Parathyroid adenoma (tissue), 2 donors: ENCODE measurements at regions not wholly inside any gene's neighbourhood (a gene's known extent, or its start where the extent isn't known, plus 50 kb on each side); places are given as distances from the start of the nearest gene placed in this dataset.
"Not testable (repeated sequence)": the region's sequence is repeated elsewhere in the genome, so short reads cannot be mapped to it uniquely, and the experiment has no call there.

Source experiments
- H2AFZ ChIP-seq: fragments of 300-600 bp; sonication (generic); one replicate; pipeline ENCODE4 v1.7.0; 2017; ENCODE audit warnings: antibody characterized with exemption, mild to moderate bottlenecking
- H3K27ac ChIP-seq: fragments of 300-600 bp; sonication (generic); one replicate; pipeline ENCODE4 v1.7.0; 2017
- H3K27me3 ChIP-seq: fragments of 300-600 bp; sonication (generic); one replicate; pipeline ENCODE4 v1.7.0; 2017; ENCODE audit warnings: low read length; ENCODE audit not compliant: control insufficient read depth, insufficient read depth
- H3K36me3 ChIP-seq: fragments of 300-600 bp; sonication (generic); one replicate; pipeline ENCODE4 v1.7.0; 2017; ENCODE audit warnings: low read length; ENCODE audit not compliant: control insufficient read depth, insufficient read depth
- H3K4me1 ChIP-seq: fragments of 300-600 bp; sonication (generic); one replicate; pipeline ENCODE4 v1.7.0; 2017; ENCODE audit warnings: control low read depth
- H3K4me2 ChIP-seq: fragments of 300-600 bp; sonication (generic); one replicate; pipeline ENCODE4 v1.7.0; 2017; ENCODE audit warnings: low read length
- H3K4me3 ChIP-seq: fragments of 300-600 bp; sonication (generic); one replicate; pipeline ENCODE4 v1.7.0; 2017; ENCODE audit warnings: low read depth, low read length
- H3K79me2 ChIP-seq: fragments of 300-600 bp; sonication (generic); one replicate; pipeline ENCODE4 v1.7.0; 2017; ENCODE audit warnings: control low read depth
- H3K9ac ChIP-seq: fragments of 300-600 bp; sonication (generic); one replicate; pipeline ENCODE4 v1.7.0; 2017; ENCODE audit warnings: mild to moderate bottlenecking
- H3K9me3 ChIP-seq: fragments of 300-600 bp; sonication (generic); one replicate; pipeline ENCODE4 v1.7.0; 2017; ENCODE audit warnings: low read length; ENCODE audit not compliant: control insufficient read depth
- TF ChIP-seq, protein P1 (sequence below): fragments of 300-600 bp; sonication (generic); IDR thresholded peaks from one replicate; pipeline ENCODE4 v1.7.0; 2017; ENCODE audit warnings: antibody characterized with exemption, mild to moderate bottlenecking
- donor health status: primary hyperparathyroidism.

DNA sequence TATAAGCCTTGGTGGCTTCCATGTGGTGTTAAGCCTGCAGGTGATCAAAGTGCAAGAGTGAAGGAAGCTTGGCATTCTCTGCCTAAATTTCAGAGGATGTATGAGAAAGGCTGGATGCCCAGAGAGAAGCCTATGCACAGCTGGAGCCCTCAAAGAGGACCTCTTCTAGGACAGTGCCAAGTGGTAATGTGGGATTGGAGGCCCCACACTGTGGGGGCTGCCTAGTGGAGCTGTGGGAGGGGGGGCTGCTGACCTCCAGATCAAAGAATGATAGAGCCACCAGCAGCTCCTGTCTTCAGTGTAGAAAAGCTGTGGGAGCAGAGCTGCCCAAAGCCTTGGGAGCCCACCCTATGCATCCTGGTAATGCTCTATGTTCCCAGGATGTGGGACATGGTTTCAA, 1512.7 kb upstream of the TPTE start:
- no peaks in the 10 kb centered on the region for H3K4me1 ChIP-seq
- H3K9ac ChIP-seq = no peak overlapping the region
- H3K27me3 ChIP-seq = no peaks in the 10 kb centered on the region
- no peak overlapping the region for H3K4me3 ChIP-seq
- H3K36me3 ChIP-seq = no peaks in the 10 kb centered on the region
- no peaks in the 10 kb centered on the region for H3K9me3 ChIP-seq
- no peak overlapping the region for H2AFZ ChIP-seq
- TF ChIP-seq, protein P1, sequence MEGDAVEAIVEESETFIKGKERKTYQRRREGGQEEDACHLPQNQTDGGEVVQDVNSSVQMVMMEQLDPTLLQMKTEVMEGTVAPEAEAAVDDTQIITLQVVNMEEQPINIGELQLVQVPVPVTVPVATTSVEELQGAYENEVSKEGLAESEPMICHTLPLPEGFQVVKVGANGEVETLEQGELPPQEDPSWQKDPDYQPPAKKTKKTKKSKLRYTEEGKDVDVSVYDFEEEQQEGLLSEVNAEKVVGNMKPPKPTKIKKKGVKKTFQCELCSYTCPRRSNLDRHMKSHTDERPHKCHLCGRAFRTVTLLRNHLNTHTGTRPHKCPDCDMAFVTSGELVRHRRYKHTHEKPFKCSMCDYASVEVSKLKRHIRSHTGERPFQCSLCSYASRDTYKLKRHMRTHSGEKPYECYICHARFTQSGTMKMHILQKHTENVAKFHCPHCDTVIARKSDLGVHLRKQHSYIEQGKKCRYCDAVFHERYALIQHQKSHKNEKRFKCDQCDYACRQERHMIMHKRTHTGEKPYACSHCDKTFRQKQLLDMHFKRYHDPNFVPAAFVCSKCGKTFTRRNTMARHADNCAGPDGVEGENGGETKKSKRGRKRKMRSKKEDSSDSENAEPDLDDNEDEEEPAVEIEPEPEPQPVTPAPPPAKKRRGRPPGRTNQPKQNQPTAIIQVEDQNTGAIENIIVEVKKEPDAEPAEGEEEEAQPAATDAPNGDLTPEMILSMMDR = no peak
- H3K27ac ChIP-seq = no peak overlapping the region
- no peaks in the 10 kb centered on the region for H3K79me2 ChIP-seq
- no peak overlapping the region for H3K4me2 ChIP-seq

DNA sequence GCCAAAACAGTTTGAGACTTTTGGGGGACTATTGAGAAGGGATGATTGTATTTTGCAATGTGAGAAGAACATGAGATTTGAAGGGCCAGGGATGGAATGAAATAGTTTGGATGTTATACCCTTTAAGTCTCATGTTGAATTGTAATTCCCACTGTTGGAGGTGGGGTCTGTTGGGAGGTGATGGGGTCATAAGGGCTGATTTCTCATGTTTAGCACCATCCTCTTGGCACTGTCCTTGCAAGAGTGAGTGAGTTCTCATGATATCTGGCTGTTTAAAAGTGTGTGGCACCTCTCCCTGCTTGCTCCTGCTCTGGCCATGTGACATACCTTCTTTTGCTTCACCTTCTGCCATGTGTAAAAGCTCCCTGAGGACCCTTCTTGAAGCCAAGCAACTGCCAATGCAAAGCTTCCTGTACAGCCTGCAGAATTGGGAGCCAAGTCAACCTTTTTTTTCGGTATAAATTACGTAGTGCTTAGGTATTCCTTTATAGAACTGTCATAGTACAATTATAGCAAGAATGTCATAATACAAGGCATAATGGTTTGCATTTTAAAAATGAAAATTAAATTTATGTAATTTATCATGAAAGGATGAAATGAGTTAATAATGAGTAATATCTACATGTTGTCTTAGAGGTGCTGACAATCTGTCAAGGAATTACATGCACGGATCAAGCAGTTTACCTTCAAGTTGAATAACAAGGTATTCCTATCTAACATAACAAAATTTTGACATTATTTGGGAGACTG, 1511.9 kb upstream of the TPTE start:
- not testable (repeated sequence) for H3K9ac ChIP-seq, H3K4me3 ChIP-seq, H2AFZ ChIP-seq, H3K36me3 ChIP-seq, H3K27me3 ChIP-seq, H3K9me3 ChIP-seq, H3K4me1 ChIP-seq, H3K4me2 ChIP-seq, H3K27ac ChIP-seq, H3K79me2 ChIP-seq

DNA sequence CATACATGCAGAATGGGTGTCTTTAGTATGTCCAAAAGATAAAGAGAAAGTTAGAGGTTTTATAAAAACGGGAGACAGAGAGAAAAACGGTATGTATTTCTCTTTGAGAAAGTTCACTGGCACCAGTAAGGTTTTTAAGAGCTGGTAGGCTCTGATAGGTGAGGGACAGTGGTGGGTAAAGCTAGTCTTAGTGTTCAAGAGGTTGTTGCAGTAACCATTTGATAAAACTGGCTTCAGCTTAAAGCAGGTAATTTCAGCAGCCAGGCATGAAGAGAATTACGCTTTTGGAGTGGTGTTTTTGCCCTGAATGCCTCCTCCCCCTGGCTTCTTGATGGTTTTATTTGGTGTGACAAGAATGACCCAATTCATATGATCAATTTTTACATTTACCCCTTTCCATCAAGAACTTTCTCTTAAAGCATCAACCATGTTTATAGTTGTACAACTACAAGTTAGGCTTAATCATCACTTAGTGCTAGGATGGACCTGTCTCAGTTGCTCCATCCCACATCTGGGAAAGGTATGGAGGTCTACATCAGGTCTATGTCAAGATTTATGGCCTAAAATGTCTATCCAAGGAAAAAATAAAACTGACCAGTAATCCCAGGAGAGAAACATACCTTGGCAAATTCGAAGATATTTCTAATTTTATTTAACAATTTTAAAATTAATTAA, 1511.1 kb upstream of the TPTE start:
- not testable (repeated sequence) for H3K9ac ChIP-seq, H3K36me3 ChIP-seq, H3K27ac ChIP-seq, H2AFZ ChIP-seq, H3K9me3 ChIP-seq, H3K4me1 ChIP-seq, H3K4me3 ChIP-seq, H3K27me3 ChIP-seq, H3K4me2 ChIP-seq, H3K79me2 ChIP-seq

DNA sequence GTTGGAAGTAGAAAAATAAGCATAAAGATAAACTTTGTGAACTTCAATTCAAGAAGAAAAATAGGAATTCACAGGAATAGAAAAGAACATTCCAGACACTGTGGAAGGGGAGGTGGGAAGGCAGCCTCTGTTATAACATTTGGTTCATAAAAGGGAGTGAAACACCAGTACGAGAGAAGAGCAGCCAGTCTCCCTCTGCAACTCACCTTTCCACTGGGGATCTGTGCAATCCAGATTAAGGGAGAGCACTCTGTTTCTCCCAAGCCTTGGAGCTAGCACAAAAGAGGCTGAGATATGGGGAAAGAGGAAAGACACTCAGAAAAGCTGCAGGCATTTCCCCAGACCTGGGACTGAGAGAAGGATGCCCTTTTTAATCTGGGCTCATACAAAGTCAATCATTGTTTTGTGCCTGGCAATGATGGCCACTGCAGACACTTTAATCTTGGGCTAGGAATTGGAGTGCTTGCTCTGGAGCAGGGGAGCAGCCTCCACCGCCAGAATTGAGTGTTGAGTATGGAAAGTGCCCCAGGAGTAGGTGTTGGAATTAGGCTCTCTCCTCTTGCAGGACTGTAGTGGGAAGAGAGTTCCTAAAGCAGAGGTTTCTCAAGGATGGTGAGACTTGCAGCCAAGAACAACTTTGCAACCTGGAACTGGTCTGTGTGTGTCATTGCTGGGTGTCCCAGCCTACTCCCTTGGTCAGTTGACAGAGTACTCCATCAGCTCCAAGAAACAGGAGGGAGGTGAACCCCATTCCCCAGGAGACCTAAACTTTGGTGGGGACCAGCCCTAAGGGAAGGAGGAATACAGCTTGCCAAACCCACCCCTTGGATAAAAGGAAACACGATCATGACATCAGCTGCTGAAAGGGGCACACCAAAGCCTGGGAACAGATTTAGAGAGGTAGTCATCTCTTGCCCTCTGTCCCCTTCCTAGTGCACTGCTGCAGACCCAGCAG, 1510.2 kb upstream of the TPTE start:
- not testable (repeated sequence) for H3K79me2 ChIP-seq, H3K4me2 ChIP-seq, H3K9ac ChIP-seq, H3K36me3 ChIP-seq, H3K4me3 ChIP-seq, H3K9me3 ChIP-seq, H3K27me3 ChIP-seq, H3K4me1 ChIP-seq, H3K27ac ChIP-seq, H2AFZ ChIP-seq

DNA sequence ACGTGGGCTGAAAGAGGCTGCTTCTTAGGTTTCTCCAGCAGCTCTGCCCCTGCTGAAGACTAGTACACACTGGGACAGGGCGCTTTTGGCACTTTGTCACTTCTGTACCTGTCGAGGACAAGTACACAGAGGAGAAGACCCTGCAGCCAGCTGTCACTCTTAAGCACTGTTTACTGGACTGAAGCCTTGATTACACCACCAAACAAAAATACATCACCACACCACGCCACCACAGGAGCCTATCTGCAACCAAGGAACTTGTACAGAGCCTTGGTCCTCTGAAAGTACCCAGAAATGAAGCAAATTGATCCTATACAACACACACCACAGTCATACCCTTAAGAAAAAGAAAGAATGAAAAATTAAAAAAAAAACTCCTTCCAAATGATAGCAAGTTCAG, 1509.5 kb upstream of the TPTE start:
- H3K36me3 ChIP-seq, H3K4me2 ChIP-seq, H2AFZ ChIP-seq, H3K27me3 ChIP-seq, H3K79me2 ChIP-seq, H3K4me3 ChIP-seq, H3K9me3 ChIP-seq, H3K27ac ChIP-seq, H3K9ac ChIP-seq, H3K4me1 ChIP-seq: not testable (repeated sequence)

DNA sequence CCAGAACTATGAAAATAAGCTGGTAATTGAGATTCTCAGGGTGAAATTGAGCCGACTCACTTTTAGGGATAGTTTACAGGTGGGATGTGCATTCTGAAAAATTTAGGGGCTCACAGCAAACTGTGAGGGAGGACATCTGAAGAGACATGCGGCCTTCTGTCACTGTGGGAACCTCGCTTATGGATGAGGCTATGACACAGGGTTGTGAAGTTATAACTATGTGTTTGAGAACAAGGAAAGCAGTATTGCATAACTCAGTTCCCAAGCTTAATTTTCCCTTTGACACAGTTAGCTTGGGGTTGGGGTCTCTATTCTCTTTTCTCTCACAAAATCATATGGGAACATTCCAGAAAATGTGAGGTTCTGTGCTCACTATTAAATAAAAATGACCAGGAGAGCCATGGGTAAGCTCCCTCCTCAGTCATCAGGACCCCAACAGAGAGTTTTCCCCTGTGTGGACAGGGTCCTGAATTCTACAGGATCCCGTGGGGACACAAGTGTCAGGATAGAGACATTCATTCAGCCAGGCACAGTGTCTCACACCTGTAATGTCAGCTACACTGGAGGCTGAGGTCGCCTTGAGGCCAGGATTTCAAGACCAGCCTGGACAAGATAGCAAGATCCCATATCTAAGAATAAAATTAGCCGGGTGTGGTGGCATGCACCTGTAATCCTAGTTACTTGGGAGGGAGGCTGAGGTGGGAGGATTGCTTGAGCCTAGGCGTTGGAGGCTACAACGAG, 1507.7 kb upstream of the TPTE start:
- H3K9ac ChIP-seq, H2AFZ ChIP-seq, H3K36me3 ChIP-seq, H3K79me2 ChIP-seq, H3K27ac ChIP-seq, H3K9me3 ChIP-seq, H3K27me3 ChIP-seq, H3K4me2 ChIP-seq, H3K4me3 ChIP-seq, H3K4me1 ChIP-seq: not testable (repeated sequence)

DNA sequence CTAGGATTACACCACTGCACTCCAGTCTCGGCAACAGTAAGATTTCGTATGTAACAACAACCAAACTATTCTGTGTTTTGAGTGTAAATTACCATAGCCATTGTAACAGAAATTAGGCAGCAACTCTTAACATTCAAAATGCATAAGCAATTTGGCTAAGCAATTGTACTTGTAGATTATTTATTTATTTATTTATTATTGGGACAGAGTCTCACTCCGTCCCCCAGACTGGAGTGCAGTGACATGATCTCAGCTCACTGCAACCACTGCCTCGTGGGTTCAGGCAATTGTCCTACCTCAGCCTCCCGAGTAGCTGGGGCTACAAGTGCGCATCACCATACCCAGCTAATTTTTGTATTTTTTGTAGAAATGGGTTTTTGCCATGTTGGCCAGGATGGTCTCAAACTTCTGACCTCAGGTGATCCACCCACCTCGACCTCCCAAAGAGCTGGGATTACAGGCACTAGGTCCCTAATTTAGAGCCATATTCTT, 1507.1 kb upstream of the TPTE start:
- not testable (repeated sequence) for H3K9ac ChIP-seq, H2AFZ ChIP-seq, H3K9me3 ChIP-seq, H3K27me3 ChIP-seq, H3K79me2 ChIP-seq, H3K27ac ChIP-seq, H3K4me2 ChIP-seq, H3K36me3 ChIP-seq, H3K4me1 ChIP-seq, H3K4me3 ChIP-seq

DNA sequence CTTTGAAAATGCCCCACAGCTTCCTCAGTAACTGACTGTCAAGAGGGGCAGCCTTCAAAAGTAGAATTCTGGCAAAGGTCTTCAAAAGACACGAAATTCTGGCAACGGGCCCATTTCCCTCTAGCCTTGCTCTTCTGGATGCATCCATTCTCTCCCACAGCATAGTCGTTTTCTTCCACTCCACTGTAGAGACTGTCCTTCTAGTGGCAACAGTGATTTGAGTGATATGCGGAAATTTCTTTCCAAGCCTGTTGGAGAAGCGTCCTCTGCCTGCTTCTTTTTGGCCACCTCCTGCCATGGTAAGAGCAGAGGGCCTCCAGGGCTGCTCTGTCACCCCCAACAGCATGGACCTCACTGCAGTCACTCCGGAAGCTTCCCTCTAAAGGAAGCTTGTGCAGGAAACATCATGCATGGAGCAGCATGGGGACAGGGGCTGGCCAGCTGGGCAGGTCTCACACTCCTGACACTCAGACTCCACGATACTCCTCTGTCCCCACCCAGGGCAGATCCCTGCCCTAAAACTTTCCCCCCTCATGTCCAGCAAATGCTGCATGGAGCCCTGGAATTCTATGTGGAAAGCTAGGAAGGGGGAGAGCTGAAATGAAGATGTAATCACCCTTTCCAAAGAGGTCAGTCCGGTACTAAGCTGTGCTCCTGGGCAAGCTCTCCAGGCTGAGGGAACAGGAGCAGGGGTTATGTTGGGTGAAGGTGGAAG, 1505.7 kb upstream of the TPTE start:
- H3K27ac ChIP-seq, H3K36me3 ChIP-seq, H3K4me2 ChIP-seq, H3K9ac ChIP-seq, H3K9me3 ChIP-seq, H3K4me3 ChIP-seq, H3K4me1 ChIP-seq, H3K79me2 ChIP-seq, H2AFZ ChIP-seq, H3K27me3 ChIP-seq: not testable (repeated sequence)

- H2AFZ ChIP-seq, H3K4me3 ChIP-seq, H3K36me3 ChIP-seq, H3K4me2 ChIP-seq, H3K79me2 ChIP-seq, H3K9ac ChIP-seq, H3K4me1 ChIP-seq, H3K27me3 ChIP-seq, H3K9me3 ChIP-seq, H3K27ac ChIP-seq: not testable (repeated sequence)
These were observed 1504.2 kb upstream of the TPTE start for GRCh38 chr21:9017206-9017605.
